GM18951 (cell line): ENCODE measurements at regions not wholly inside any gene's neighbourhood (a gene's known extent, or its start where the extent isn't known, plus 50 kb on each side); places are given as distances from the start of the nearest gene placed in this dataset.

Experiments used
- POLR2A ChIP-seq: IDR thresholded peaks from 4 replicates; pipeline ENCODE4 v1.6.1; 2011; ENCODE audit warnings: mild to moderate bottlenecking; ENCODE audit not compliant: insufficient read length, insufficient read depth; ENCODE audit errors: extremely low read depth
- in situ Hi-C: fragments of 300-500 bp; cut with MboI; formaldehyde crosslinking; loops from one replicate; pipeline ENCODE4 v1.12.0; 2022; ENCODE audit warnings: low sequenced_read_pairs, mixed read lengths, inconsistent platforms; ENCODE audit not compliant: unreplicated experiment

DNA sequence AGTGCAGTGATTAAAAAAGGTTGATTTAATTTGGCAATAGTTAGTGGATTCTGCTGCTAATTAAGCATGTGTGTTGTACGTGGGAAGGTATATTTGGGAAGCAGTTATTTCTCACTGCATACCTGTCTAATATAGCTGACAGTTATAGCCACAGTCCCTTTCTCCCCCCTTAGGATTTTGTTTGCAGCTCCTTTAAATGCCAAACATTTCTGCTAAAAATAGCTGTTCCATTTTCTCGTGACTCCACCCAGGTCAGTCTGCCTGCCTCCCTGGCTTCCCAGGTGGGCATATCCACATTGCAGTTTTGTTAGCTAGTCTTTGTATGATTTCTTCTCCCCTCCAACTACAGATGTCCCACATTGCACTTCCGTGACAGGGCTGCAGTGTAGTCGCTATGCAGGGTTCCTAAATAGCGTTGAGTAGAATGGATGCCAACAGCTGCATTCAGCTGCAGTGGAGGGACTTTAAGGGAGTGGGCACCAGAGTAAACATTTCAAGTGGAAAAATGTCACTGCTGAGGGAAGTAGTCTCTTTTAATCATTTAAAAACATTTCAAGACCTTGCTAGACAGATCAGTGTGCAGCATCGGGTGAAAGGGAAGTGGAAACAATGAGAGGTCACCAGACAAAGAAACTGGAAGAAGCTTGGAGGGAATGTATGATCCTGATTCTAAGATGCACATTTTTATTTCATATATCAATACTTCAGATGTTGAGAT, 326.3 kb downstream of the RAPGEF2 start:
- in situ Hi-C loops: loop anchor here (25.0 kb wide), 3 partner anchors 567 to 1167 kb away; no protein-coding TSS in a partner anchor
- no peak for TF ChIP-seq POLR2A

- in situ Hi-C loops: loop anchor here (25.0 kb wide), 3 partner anchors 567 to 1167 kb away; no protein-coding TSS in a partner anchor
- no peak for TF ChIP-seq POLR2A
Measured at GRCh38 chr4:159429693-159430035, 326.8 kb downstream of the RAPGEF2 start.

DNA sequence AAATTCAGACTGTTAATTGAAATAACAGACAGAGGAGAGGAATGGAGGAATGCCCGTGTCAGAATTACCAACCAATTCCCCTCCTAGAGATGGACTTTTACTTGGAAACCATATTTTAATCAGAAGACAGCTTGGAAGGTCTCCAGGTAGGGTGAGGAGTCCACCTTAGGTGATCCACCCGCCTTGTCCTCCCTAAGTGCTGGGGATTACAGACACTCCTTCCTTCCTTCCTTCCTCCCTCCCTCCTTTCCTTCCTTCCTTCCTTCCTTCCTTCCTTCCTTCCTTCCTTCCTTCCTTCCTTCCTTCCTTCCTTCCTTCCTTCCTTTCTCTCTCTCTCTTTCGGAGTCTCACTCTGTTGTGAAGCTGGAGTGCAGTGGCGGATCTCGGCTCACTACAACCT, 328.0 kb downstream of the RAPGEF2 start:
- TF ChIP-seq POLR2A: no peak
- in situ Hi-C loops: loop anchor here (25.0 kb wide), 3 partner anchors 569 to 1169 kb away; no protein-coding TSS in a partner anchor

GRCh38 chr4:159432436-159432835, 329.6 kb downstream of the RAPGEF2 start:
- no peak for TF ChIP-seq POLR2A
- in situ Hi-C loops: loop anchor here (25.0 kb wide), 3 partner anchors 570 to 1170 kb away; no protein-coding TSS in a partner anchor

GRCh38 chr4:159433337-159433736, 330.5 kb downstream of the RAPGEF2 start:
- in situ Hi-C loops: loop anchor here (25.0 kb wide), 3 partner anchors 571 to 1171 kb away; no protein-coding TSS in a partner anchor
- TF ChIP-seq POLR2A: no peak

DNA sequence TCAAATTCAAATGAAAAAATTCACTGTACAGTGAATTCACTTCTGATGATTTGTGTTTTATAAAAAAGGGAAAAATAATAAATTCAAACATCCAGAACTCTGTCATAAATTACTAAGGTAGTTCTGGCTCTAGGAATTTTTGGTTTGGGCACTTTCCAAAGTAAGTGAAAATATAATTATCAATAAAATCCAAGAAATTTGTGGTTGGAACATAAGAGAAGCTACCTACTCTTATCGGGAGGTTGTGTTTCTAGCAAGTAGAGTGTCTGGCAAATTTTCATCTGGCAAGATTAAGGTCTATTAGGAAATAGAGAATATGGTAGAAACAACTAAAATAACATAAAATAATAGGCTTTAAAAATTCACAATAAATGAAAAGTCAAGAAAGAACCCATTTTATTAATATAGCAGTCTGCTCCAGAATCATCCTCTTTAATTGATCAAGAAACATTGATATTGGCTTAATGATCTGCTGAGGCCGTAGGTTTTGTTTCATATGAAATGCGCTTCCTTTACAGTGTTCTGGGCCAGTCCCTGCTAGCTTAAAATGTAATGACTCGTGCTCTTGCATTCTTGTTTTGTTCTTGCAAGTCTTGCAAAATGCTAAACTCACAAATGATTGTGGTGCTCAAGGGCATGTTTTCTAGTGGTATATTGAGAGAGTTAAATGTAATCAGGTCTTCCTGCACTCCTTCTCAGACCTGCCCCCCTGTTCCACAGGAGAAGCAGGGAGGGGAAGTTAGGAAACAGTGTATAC, 331.4 kb downstream of the RAPGEF2 start:
- no peak for TF ChIP-seq POLR2A
- in situ Hi-C loops: loop anchor here (25.0 kb wide), 3 partner anchors 572 to 1172 kb away; no protein-coding TSS in a partner anchor

GRCh38 chr4:159434871-159435241, 332.0 kb downstream of the RAPGEF2 start:
- TF ChIP-seq POLR2A: no peak
- in situ Hi-C loops: loop anchor here (25.0 kb wide), 3 partner anchors 573 to 1173 kb away; no protein-coding TSS in a partner anchor

DNA sequence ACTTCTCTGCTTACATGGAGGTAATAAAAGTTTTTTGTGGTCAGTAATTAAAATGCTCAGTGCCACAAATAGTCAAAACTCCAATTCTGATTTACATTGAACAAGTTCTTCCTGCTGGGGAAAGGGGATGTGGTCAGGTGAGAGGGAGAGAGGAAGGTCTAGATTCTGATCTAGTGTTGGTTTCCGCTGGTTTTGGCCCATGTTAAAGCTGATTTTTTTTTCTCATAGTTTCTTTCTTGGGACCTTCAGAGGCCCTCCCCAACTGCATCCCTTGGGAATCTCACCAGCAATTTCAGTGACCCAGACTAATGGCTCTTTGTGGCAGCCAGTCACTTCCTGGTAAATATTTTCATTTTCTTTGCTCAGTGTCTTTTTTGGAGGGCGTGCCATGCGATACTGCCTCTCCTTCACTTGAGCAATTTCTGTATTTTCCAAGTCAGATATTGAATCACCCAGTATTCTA, 332.7 kb downstream of the RAPGEF2 start:
- TF ChIP-seq POLR2A: no peak

DNA sequence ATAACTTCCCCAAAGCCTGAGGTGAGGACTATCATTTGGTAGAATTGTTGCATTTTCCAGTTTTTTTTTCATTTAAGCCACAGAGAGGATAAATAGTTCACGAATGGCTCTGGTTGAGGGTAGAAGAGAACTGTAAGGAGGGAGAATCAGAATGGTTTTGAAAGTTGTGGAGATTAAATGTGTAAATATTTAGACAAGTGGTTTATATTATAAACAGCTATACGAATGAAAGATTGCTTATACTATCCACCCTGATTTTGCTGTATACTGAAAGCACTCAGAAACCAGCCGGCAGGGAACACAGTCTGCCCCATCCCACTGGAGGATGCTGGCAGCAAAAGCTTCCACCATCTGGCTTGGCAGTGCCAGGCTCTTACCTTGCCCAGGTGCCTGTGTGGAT, 341.1 kb downstream of the RAPGEF2 start:
- no peak for TF ChIP-seq POLR2A
- in situ Hi-C loops: loop anchor here (25.0 kb wide), 3 partner anchors 582 to 1182 kb away; no protein-coding TSS in a partner anchor

More for the DNA sequence above, 332.7 kb downstream of the RAPGEF2 start:
- in situ Hi-C loops: loop anchor here (25.0 kb wide), 3 partner anchors 573 to 1173 kb away; no protein-coding TSS in a partner anchor

- TF ChIP-seq POLR2A: no peak
- in situ Hi-C loops: loop anchor here (25.0 kb wide), 3 partner anchors 582 to 1182 kb away; no protein-coding TSS in a partner anchor
Measured at GRCh38 chr4:159444678-159445077, 341.8 kb downstream of the RAPGEF2 start.

- in situ Hi-C loops: loop anchor here (25.0 kb wide), 3 partner anchors 583 to 1183 kb away; no protein-coding TSS in a partner anchor
- TF ChIP-seq POLR2A: no peak
Measured at GRCh38 chr4:159445692-159446091, 342.8 kb downstream of the RAPGEF2 start.

DNA sequence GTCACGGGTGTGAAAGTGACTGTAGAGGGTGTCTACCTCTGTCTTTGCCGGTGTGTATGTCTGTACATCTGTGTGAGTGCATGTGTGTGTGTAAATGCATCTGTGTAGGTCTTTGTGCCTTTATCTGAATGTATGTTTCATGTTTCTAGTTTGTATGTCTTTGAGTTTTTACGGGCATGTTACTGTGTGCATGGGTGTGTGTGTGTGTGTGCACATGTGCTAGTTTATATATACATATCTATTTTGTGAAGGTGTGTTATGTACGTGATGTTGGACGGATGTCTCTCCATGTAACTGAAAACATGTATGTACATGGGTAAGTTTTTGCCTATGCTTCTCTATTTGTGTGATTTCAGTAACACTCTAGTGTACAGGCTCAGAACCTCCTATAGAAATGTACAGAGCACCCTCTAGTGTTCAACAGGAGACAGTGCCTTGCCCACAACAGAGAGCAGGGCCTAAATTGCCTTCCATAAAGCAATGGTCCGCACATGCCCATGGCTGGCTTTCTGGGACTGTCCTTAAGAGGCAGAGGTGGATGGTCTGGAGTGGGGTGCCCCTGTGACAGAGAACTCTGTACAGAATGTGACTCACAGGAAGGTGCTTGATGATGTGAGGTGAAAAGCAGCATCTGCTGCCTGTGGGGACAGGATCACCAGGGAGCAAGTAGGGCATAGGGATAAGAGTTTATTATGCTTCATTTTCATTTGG, 343.5 kb downstream of the RAPGEF2 start:
- in situ Hi-C loops: loop anchor here (25.0 kb wide), 3 partner anchors 584 to 1184 kb away; no protein-coding TSS in a partner anchor

More for the DNA sequence above, 343.5 kb downstream of the RAPGEF2 start:
- TF ChIP-seq POLR2A: no peak
